ENCODE measurements at regions not wholly inside any gene's neighbourhood (a gene's known extent, or its start where the extent isn't known, plus 50 kb on each side); places are given as distances from the start of the nearest gene placed in this dataset.
A peak's percentile ranks its signal among the peaks of the same experiment; 100 is the strongest.
"Not testable (repeated sequence)": the region's sequence is repeated elsewhere in the genome, so short reads cannot be mapped to it uniquely, and the experiment has no call there.

GRCh38 chr7:149334930-149335329 lies 72.9 kb downstream of the ZNF783 start:
- DNase-seq (ENCODE audit: low spot score), result no peak

DNA sequence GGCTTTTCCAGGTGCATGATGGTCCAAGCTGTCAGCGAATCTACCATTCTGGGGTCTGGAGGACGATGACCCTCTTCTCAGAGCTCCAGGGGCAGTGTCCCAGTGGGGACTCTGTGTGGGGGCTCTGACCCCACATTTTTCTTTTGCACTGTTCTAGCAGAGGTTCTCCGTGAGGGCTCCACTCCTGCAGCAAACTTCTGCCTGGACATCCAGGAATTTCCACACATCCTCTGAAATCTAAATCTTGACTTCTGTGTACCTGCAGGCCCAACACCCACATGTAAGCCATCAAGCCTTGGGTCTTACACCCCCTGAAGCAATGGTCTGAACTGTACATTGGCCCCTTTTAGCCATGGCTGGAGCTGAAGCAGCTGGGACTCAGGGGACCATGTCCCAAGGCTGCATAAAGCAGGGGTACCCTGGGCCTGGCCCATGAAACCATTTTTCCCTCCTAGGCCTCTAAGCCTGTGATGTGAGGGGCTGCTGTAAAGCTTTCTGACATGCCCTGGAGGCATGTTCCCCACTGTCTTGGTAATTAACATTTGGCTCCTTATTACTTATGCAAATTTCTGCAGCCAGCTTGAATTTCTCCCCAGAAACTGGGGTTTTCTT lies 86.9 kb downstream of the ZNF783 start:
- no peak for DNase-seq (ENCODE audit: low spot score)

DNA sequence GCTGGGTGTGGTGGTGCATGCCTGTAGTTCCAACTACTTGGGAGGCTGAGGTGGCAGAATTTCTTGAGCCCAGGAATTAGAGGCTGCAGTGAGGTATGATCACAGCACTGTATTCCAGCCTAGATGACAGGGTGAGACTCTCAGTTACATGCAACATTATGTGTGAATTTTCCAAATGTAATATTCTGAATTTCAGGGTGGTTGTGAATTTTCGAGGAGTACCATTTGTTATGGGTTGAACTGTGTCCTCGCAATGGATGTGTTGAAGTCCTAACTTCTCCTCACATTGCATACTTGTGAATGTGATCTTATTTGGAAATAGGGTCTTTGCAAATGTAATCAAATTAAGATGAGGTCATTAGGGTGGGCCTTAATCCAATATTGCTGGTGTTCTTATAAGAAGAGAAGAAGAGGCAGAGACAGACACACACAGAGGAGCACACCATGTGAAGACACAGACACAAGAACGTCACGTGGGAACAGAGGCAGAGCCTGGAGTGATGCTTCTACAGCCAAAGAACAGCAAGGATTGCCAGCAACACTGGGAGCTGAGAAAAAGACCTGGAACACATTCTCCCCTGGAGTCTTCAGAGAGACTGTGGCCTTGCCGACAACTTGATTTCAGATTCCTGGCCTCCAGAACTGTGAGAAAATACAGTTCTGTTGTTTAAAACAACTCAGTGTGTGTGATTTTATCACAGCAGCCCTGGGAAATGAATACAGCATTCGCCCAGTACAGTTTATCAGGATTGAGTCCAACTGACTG lies 91.9 kb downstream of the ZNF783 start:
- DNase-seq (ENCODE audit: low spot score), result no peak

DNA sequence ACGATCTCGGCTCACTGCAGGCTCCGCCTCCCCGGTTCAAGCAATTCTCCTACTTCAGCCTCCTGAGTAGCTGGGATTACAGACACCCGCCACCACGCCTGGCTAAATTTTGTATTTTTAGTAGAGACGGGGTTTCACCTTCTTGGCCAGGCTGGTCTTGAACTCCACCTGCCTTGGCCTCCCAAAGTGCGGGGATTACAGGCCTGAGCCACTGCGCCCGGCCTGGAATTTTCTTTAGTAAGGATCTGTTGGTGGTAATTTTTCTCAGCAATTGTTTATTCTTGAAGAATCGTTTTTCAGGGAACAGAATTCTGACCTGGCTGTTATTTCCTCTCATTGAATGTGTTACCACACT lies 93.0 kb downstream of the ZNF783 start:
- not testable (repeated sequence) for DNase-seq (ENCODE audit: low spot score)

DNA sequence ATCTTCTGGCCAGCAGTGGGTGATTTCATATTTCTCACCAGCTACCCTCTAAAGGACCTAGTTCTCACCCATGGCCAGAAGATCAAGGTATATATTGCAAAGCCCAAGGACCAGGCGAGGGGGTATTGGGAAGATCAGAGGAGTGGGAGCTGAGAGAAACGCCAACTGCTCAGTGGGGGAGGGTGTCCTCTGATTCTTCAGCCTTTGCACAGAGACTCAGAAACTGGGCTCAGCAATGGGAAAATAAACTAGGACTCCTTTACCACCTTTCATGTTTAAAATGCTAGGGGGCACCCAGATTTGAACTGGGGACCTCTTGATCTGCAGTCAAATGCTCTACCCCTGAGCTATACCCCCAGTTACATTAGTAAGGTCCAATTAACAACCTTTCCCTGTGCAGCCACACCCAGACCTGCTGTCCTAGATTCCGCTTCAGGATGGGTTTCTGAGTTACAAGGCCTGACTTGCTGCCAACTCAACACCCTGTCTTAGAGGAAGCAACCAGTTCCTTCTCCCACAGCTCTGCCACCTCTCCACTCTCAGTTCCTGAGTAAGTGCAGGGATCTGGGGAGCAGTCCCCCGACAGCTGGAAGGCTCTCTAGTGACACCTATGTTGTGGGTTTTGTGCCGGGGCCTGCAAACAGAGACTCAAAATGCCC lies 93.5 kb downstream of the ZNF783 start:
- peak; percentile 58 for DNase-seq (ENCODE audit: low spot score)

GRCh38 chr7:149362696-149363095 lies 98.2 kb downstream of the ZNF777 start:
- peak; percentile 31 for DNase-seq (ENCODE audit: low spot score)

- DNase-seq (ENCODE audit: low spot score), result no peak
These were observed 93.3 kb downstream of the ZNF777 start for GRCh38 chr7:149367418-149368180.

DNA sequence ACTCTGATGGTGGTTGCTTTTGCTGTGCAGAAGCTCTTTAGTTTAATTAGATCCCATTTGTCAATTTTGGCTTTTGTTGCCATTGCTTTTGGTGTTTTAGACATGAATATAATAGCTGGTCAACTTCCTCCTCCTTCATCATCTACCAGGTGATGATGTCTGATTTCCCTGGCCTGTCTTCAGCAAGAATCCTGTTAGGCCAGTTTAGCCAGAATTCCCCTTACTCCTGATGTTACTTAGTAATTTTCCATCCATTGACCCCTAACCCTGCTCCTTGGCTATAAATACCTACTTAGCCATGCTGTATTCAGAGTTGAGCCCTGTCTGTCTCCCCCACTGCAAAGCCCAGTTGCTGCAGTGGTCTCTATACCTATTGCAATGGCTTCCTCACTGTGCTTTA lies 91.4 kb downstream of the ZNF777 start:
- no peak for DNase-seq (ENCODE audit: low spot score)

GRCh38 chr7:149370790-149371189 lies 90.1 kb downstream of the ZNF777 start:
- DNase-seq (ENCODE audit: low spot score), result no peak

- DNase-seq (ENCODE audit: low spot score), result no peak
These were observed 87.8 kb downstream of the ZNF777 start for GRCh38 chr7:149373089-149373488.

DNA sequence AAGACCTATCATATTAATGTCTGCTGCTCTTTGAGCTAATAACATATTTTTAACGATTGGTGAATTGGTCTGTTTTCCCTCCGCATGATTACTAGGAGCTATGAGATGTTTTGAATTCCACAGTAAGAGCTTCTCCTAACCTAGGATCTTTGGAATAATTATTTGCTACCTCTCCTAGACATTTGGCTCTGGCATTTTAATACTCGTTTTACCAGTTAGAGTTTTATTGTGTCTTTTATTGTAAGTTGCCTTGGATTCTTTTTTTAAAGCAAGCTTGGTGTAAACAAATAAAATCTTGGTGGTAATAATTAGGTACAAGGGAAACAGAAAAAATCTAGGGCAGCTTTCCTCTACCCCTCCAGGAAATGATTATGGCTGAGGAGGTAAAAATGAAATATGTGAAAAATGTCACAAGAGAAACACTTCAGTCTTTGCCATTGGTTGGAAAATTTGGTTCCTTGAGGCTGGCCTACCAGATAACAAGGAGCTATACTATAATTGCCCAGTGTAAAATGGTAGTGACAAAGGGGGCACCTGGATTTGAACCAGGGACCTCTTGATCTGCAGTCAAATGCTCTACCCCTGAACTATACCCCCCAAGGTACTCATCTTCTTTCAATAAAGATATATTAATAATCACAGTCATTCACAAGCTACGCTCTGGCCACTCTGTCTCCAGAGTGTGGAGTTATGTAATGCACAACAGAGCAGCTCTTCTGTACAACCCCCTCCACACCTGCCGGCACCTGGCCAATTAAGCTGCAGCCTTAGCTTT lies 85.4 kb downstream of the ZNF777 start:
- DNase-seq (ENCODE audit: low spot score), result no peak

DNA sequence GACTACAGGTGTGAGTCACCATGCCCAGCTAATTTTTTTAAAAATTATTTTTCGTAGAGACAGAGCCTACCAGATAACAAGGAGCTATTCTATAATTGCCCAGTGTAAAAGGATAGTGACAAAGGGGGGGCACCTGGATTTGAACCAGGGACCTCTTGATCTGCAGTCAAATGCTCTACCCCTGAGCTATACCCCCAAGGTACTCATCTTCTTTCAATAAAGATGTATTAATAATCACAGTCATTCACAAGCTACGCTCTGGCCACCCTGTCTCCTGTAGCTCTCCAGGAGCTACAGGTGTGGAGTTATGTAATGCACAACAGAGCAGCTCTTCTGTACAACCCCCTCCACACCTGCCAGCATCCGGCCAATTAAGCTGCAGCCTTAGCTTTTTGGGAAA lies 83.5 kb downstream of the ZNF777 start:
- DNase-seq (ENCODE audit: low spot score), result no peak

GRCh38 chr7:149379625-149380024 lies 81.2 kb downstream of the ZNF777 start:
- no peak for DNase-seq (ENCODE audit: low spot score)

DNA sequence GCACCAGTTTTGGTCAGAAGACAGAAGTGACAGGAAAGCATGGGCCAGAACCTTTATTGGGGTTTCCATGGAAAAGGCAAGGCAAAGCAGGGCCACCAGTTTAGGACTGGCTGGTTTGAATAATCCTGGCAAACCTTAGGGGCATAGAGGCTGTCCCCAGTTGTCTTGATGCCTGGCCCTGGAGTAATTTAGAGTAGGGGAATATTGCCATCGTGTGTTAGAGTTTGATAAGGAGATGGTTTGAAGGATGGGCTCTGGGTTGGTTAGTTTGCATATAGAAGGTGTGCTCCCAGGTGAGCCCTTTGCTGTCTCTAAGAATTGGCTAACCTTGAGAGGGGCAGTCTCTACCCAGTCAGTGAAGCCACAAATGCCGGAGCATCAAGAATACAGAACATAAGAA lies 79.6 kb downstream of the ZNF777 start:
- DNase-seq (ENCODE audit: low spot score), result no peak

Data from RKO (cell line).